Lower leg skin (tissue), 3 donors: ENCODE measurements at regions not wholly inside any gene's neighbourhood (a gene's known extent, or its start where the extent isn't known, plus 50 kb on each side); places are given as distances from the start of the nearest gene placed in this dataset.

ENCODE experiments used
- CTCF ChIP-seq, 3 donors: fragments of 450-650 bp; IDR thresholded peaks; one replicate each; pipeline ENCODE4 v1.5.1; 2016; ENCODE audit warnings: antibody characterized with exemption in 3 of 3, mild to moderate bottlenecking in 3 of 3, moderate library complexity in 2 of 3
- POLR2A ChIP-seq, 2 donors: fragments of 450-650 bp; IDR thresholded peaks; one replicate each; pipeline ENCODE4 v1.6.1; 2016 to 2017; ENCODE audit warnings: antibody characterized with exemption in 2 of 2, mild to moderate bottlenecking in 1 of 2, moderate library complexity in 1 of 2

GRCh38 chr12:31205054-31205453 lies 120.9 kb downstream of the SINHCAF start:
- TF ChIP-seq CTCF (IDR thresholded peaks at IDR 0.05) (no peak), POLR2A (IDR thresholded peaks at IDR 0.05) (no peak)
